ENCODE measurements at regions not wholly inside any gene's neighbourhood (a gene's known extent, or its start where the extent isn't known, plus 50 kb on each side); places are given as distances from the start of the nearest gene placed in this dataset.

DNA sequence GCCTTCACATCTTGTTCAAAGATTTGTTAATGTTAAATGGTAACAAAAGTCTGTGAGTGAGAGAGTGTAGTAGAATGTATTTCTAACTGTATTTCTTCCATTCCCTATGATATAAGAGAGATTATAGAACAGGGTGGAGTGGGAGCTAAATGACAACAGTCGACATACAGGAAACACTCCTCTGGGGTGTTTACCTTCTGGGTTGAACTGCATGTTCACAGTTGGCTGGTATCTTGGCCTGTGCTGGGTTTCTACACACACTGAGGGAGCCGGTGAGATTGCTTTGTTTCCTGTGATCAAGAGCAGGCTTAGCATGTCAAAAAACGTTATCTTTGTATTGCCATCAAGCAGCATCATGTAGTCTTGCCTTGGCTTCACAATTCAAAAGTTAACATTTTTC, 274.3 kb upstream of the FAR2 start:
- no peak for DNase-seq (ENCODE audit: low spot score)
- in situ Hi-C loops (cut with MboI; ENCODE audit: low pct_unique_long_range_greater_than_20kb, low sequenced_read_pairs, unreplicated experiment): loop anchor here (25.0 kb wide), 1 partner anchor 1137 kb away; no protein-coding TSS in a partner anchor
- TF ChIP-seq CTCF (IDR thresholded peaks at IDR 0.05; ENCODE audit: extremely low read depth, insufficient read depth, missing control alignments): no peak

- in situ Hi-C loops (cut with MboI; ENCODE audit: low pct_unique_long_range_greater_than_20kb, low sequenced_read_pairs, unreplicated experiment): no loop called here
- DNase-seq (ENCODE audit: low spot score): no peak
- no peak for TF ChIP-seq CTCF (IDR thresholded peaks at IDR 0.05; ENCODE audit: extremely low read depth, insufficient read depth, missing control alignments)
These were observed 272.8 kb upstream of the FAR2 start for GRCh38 chr12:28876196-28876798.

DNA sequence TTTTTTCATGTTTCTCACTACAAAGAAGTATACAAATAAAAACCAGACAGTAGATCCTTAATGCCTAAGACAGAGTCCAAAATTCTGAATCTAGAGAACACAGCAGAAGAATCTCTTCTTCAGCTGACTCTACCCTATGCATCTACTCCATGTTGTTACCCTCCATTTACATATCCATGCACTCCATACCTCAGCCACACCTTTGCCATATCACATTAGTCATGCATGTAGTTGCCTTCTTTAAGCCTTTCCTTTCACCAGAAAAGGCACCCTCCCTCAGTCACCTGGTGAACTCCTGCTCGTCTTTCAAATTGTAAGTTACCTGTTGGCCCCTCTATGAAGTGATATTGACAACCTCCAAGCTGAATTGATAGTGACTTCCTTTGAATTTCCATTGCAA, 271.2 kb upstream of the FAR2 start:
- no peak for TF ChIP-seq CTCF (IDR thresholded peaks at IDR 0.05; ENCODE audit: extremely low read depth, insufficient read depth, missing control alignments)
- no peak for DNase-seq (ENCODE audit: low spot score)
- in situ Hi-C loops (cut with MboI; ENCODE audit: low pct_unique_long_range_greater_than_20kb, low sequenced_read_pairs, unreplicated experiment): no loop called here

- DNase-seq (ENCODE audit: low spot score): no peak
- no peak for TF ChIP-seq CTCF (IDR thresholded peaks at IDR 0.05; ENCODE audit: extremely low read depth, insufficient read depth, missing control alignments)
- in situ Hi-C loops (cut with MboI; ENCODE audit: low pct_unique_long_range_greater_than_20kb, low sequenced_read_pairs, unreplicated experiment): no loop called here
These were observed 270.4 kb upstream of the FAR2 start for GRCh38 chr12:28878629-28879028.

DNA sequence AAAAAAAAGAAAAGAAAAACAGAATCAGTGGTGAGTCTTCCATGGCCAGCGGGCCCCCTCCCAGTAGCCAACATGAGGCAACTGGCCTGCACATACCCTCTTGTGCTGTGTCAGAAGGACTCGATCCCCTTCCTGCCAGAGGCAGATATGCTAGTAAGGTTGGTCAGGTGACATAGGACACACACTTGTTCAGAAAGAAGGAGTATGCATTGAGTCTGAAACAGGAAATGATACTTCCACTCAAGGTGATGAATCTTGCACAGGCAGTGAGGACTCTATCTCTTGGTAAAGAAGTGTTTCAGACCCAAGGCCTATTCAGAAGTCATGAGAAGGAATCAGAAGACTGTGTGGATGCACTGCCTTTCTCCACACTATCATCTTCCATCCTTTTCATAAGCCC, 269.7 kb upstream of the FAR2 start:
- TF ChIP-seq CTCF (IDR thresholded peaks at IDR 0.05; ENCODE audit: extremely low read depth, insufficient read depth, missing control alignments): no peak
- in situ Hi-C loops (cut with MboI; ENCODE audit: low pct_unique_long_range_greater_than_20kb, low sequenced_read_pairs, unreplicated experiment): no loop called here
- no peak for DNase-seq (ENCODE audit: low spot score)

DNA sequence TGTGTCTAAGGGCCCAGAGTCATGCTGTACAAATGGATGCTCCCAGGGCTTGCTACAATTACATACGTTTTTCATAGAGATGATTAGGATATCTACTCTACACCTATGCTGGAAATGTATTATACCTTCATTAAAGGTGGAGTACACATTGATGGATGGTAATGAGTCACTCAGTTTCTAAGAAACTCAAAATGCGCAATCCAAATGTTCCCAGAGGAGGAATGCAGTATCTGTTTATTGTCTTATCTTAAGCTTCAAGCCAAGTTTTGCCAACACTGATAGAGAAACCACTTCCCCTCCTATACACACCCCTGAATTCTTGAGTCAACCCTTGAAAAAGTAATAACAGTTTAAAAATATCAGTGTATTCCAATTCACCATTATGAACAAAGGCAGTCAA, 266.6 kb upstream of the FAR2 start:
- no peak for TF ChIP-seq CTCF (IDR thresholded peaks at IDR 0.05; ENCODE audit: extremely low read depth, insufficient read depth, missing control alignments)
- in situ Hi-C loops (cut with MboI; ENCODE audit: low pct_unique_long_range_greater_than_20kb, low sequenced_read_pairs, unreplicated experiment): no loop called here
- no peak for DNase-seq (ENCODE audit: low spot score)

All from GM13977 (cell line).